IPS-20b (cell line): ENCODE measurements at regions not wholly inside any gene's neighbourhood (a gene's known extent, or its start where the extent isn't known, plus 50 kb on each side); places are given as distances from the start of the nearest gene placed in this dataset.
"Not testable (repeated sequence)": the region's sequence is repeated elsewhere in the genome, so short reads cannot be mapped to it uniquely, and the experiment has no call there.

Experiments used
- H3K27ac ChIP-seq: one replicate; pipeline ENCODE4 v1.5.1; 2013; ENCODE audit warnings: low read length
- H3K27me3 ChIP-seq: 2 replicates; pipeline ENCODE4 v1.6.1; 2013; ENCODE audit warnings: mild to moderate bottlenecking, low read length, inconsistent platforms; ENCODE audit not compliant: insufficient read depth
- H3K36me3 ChIP-seq: 2 replicates; pipeline ENCODE4 v1.6.1; 2013; ENCODE audit warnings: low read depth, mild to moderate bottlenecking, inconsistent platforms, low read length, moderate library complexity; ENCODE audit not compliant: insufficient read depth
- H3K4me1 ChIP-seq: 2 replicates; pipeline ENCODE4 v1.6.1; 2013; ENCODE audit warnings: mild to moderate bottlenecking, control low read depth, inconsistent platforms, low read length, moderate library complexity; ENCODE audit not compliant: insufficient read depth
- H3K4me3 ChIP-seq: 2 replicates; pipeline ENCODE4 v1.5.1; 2013; ENCODE audit warnings: mild to moderate bottlenecking, low read length, inconsistent platforms
- H3K9ac ChIP-seq: 2 replicates; pipeline ENCODE4 v1.6.1; 2013; ENCODE audit warnings: low read depth, mild to moderate bottlenecking, inconsistent platforms, low read length, moderate library complexity
- H3K9me3 ChIP-seq: 2 replicates; pipeline ENCODE4 v1.6.1; 2013; ENCODE audit warnings: mild to moderate bottlenecking, low read depth, low read length, inconsistent platforms; ENCODE audit not compliant: insufficient read depth

DNA sequence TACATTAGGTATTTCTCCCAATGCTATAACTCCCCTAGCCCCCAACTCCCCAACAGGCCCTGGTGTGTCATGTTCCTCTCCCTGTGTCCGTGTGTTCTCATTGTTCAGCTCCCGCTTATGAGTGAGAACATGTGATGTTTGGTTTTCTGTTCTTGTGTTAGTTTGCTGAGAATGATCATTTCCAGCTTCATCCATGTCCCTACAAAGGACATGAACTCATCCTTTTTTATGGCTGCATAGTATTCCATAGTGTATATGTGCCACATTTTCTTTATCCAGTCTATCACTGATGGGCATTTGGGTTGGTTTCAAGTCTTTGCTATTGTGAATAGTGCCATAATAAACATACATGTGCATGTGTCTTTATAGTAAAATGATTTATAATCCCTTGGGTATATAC, 306.9 kb downstream of the TBC1D4 start:
- not testable (repeated sequence) for H3K27ac ChIP-seq, H3K4me1 ChIP-seq, H3K4me3 ChIP-seq, H3K9me3 ChIP-seq, H3K9ac ChIP-seq, H3K27me3 ChIP-seq, H3K36me3 ChIP-seq

DNA sequence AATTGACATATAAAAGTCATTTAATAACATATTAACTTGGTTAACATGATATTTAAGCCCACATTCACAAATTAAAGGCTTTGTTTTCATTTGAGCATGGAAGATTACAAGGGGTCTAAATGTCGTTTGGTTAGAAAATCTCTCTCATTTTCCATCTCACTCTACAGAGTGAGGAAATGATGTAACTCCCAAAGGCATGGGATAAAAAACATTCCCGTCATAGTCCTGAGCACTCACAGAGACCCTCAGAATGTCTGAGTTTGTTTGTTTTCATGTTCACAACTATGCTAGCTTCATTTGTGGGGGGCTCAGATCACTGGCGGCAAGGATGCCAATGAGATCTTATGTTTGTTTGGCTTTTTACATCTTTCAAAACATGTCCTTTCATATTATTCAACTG, 307.5 kb downstream of the TBC1D4 start:
- no peak overlapping the region for H3K27ac ChIP-seq
- H3K9ac ChIP-seq = no peak overlapping the region
- no peaks in the 10 kb centered on the region for H3K36me3 ChIP-seq
- H3K27me3 ChIP-seq = no peaks in the 10 kb centered on the region
- no peaks in the 10 kb centered on the region for H3K9me3 ChIP-seq
- H3K4me1 ChIP-seq = no peaks in the 10 kb centered on the region
- H3K4me3 ChIP-seq = no peak overlapping the region

DNA sequence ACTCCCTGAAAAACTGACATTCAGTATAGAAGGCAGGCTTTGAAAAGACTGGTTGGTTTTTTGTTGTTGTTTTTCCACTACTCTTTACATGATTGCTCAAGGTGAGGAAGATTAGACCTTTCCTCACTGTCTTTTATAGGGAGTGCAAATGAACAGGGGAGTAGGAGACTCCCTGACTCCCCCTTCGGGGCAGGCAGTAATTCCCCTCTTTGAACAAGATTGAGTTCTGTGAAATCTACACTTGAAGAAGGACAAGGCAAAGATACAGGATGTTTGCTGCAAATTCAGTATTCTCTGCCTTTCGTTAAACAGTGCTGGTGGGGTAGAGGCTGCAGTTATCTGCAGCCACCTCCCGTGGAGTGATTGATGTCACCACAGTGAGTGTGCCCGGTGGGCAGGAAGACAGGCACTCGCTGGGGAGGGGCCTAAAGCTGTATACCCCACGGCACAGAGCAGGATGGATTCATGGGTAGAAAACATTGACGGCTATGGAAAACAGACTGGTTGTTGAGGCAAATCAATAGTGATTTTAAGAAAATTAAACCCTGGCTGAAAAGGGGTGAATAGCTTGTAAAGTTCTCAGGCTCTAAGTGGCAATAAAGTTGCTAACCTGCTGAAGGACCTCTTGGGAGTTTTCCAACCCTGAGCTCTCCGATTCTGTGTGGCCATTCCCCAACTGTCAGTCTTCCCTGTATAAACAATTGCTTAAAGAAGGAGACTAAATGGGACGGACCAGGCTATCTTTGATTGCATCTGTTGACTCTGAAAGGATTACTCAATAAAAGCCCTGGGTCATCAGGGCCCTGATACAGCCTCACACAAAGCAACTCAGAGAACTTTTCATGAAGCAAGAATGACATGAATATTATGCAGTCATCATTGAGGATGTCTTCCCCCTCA, 308.3 kb downstream of the TBC1D4 start:
- Histone ChIP-seq H3K9ac (no peak overlapping the region), H3K36me3 (no peaks in the 10 kb centered on the region), H3K4me1 (no peaks in the 10 kb centered on the region), H3K27ac (no peak overlapping the region), H3K9me3 (no peaks in the 10 kb centered on the region), H3K27me3 (no peaks in the 10 kb centered on the region), H3K4me3 (no peak overlapping the region)

DNA sequence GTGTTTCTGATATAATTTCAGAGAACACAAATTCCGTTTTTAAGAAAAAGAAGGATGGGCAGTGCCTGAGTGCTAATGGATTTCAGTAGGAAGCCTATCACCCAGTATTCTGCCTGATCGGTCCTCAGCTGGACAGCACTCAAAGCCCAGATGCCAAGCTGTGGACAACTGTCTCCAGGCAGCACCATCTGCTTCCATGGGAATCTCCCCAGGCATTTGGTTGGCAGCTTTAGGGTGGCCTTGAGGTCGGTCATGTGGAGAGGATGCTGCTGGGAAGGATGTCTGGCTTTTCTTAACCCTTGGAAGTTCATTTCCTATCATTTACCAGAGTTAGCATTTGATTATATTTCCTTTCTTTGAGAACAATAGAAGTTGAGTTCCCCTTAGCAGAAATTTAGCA, 311.7 kb downstream of the TBC1D4 start:
- Histone ChIP-seq H3K27me3 (no peaks in the 10 kb centered on the region), H3K4me1 (no peaks in the 10 kb centered on the region), H3K9ac (no peak overlapping the region), H3K4me3 (no peak overlapping the region), H3K27ac (no peak overlapping the region), H3K36me3 (no peaks in the 10 kb centered on the region), H3K9me3 (no peaks in the 10 kb centered on the region)

DNA sequence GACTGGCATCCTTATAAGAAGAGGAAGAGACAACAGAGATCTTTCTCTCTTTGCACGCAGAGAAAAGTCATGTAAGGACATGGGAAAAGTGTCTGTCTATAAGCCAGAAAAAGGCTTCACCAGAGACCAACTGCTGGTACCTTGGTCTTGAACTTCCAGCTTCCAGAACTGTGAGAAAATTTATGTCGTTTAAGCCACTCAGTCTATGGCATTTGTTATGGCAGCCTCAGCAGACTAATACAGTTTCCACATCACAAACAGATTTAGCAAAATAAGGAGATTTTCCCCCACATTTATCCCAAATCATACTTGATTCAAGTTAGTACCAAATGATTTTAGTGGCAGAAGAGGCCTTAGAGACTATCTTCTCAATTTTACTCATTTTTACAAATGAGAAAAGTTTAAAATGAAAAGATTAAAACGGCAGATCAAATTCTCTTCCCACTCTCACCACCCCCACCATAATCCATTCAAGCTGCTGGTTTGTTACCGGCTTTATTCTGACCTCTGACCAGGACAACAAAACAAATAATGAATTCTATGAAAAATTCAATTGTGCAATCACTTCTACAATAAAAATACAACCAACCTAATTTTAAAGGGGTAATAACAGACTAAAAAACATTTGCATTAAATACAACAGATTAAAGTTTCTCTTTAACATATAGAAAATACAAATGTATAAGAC, 316.3 kb downstream of the TBC1D4 start:
- Histone ChIP-seq H3K27ac (no peak overlapping the region), H3K4me3 (no peak overlapping the region), H3K4me1 (peaks cover 10% of the 10 kb centered on the region; the same call in 1 of the 2 replicates), H3K9me3 (no peaks in the 10 kb centered on the region), H3K36me3 (no peaks in the 10 kb centered on the region), H3K27me3 (no peaks in the 10 kb centered on the region), H3K9ac (no peak overlapping the region)

DNA sequence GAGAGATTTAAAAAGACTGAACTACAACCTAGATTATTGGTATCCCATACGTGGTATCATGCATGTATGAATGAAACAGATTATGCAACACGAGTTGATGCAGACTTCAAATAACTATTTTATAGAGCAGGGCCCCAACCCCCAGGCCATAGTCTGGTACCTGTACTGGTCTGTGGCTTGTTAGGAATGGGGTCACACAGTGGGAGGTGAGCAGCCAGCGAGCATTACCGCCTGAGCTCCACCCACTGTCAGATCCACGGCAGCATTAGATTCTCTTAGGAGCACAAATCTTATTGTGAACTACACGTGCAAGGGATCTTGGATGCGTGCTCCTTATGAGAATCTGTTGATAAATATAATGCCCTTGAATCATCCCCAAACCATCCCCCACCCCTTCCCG, 320.2 kb downstream of the TBC1D4 start:
- H3K9ac ChIP-seq = no peak overlapping the region
- H3K4me1 ChIP-seq = peaks cover 10% of the 10 kb centered on the region; the same call in 1 of the 2 replicates
- no peaks in the 10 kb centered on the region for H3K27me3 ChIP-seq
- no peaks in the 10 kb centered on the region for H3K36me3 ChIP-seq
- no peaks in the 10 kb centered on the region for H3K9me3 ChIP-seq
- H3K27ac ChIP-seq = no peak overlapping the region
- H3K4me3 ChIP-seq = peak overlapping the region; percentile 20; the same call in 1 of the 2 replicates

DNA sequence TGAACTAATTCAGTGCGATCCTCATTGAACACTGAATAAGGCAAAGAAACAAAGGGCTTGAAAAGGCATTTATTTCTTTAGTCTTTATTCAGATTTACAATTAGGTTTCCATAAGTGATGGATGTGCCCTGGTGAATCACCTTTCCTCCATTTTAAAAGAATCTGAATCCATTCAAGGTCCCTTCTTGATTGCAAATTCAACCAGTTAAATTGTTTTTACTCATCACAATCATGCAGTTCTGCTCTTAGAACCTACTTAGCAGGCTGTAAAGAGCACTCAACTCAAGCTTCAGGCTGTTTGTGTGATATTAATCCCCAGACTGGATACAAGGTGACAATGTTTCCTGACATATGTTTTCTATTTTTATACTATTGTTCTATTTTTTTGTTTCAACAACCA, 321.0 kb downstream of the TBC1D4 start:
- no peaks in the 10 kb centered on the region for H3K27me3 ChIP-seq
- no peak overlapping the region for H3K9ac ChIP-seq
- peaks cover 10% of the 10 kb centered on the region; the same call in 1 of the 2 replicates for H3K4me1 ChIP-seq
- no peak overlapping the region for H3K4me3 ChIP-seq
- H3K9me3 ChIP-seq = 0 out of 2 replicates have a peak, but pooled peaks cover 5% of the 10 kb centered on the region
- H3K36me3 ChIP-seq = no peaks in the 10 kb centered on the region
- H3K27ac ChIP-seq = no peak overlapping the region

DNA sequence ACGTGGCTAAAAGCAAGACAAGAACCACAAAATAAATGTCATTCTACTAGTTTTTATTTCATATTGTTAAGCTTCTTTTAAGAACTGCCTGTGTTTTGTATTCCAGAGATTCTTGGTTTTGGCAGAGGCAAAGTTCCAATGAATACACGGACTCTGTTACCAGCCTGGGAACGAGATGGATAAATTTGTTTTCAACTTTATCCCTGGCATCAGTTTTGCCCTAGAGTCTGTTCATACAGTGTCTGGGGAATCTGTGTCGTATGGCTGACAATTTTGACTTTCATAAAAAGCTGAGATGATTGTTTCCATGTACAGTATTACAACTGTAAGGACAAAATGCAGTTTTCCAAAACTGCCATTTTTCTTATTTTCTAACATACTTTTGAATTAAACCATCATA, 327.6 kb downstream of the TBC1D4 start:
- Histone ChIP-seq H3K4me3 (no peak overlapping the region), H3K36me3 (no peaks in the 10 kb centered on the region), H3K4me1 (no peaks in the 10 kb centered on the region), H3K27ac (no peak overlapping the region), H3K9ac (no peak overlapping the region), H3K27me3 (no peaks in the 10 kb centered on the region), H3K9me3 (peaks cover 8% of the 10 kb centered on the region; the same call in 1 of the 2 replicates)

DNA sequence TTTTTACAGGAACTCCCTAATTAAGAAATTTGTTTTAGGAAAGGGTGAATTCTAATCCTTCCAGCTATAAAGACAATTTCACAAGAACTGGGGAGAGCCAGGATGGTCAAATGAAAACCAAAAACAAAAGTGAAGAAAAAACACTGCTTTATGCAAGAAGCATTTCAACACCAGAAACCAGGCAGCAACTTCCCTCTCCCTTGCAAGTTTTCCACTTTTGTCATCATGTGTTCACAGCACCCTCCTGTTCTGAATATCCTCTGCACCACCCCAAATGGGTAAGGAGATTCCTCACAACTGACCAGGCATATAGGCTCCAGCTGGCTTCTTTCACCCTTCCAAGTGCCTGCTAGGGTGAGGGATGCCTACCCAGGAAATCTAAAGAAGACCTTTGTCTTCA, 328.1 kb downstream of the TBC1D4 start:
- no peaks in the 10 kb centered on the region for H3K36me3 ChIP-seq
- H3K27me3 ChIP-seq = no peaks in the 10 kb centered on the region
- peaks cover 8% of the 10 kb centered on the region; the same call in 1 of the 2 replicates for H3K9me3 ChIP-seq
- no peak overlapping the region for H3K9ac ChIP-seq
- H3K4me3 ChIP-seq = no peak overlapping the region
- H3K27ac ChIP-seq = no peak overlapping the region
- no peaks in the 10 kb centered on the region for H3K4me1 ChIP-seq

DNA sequence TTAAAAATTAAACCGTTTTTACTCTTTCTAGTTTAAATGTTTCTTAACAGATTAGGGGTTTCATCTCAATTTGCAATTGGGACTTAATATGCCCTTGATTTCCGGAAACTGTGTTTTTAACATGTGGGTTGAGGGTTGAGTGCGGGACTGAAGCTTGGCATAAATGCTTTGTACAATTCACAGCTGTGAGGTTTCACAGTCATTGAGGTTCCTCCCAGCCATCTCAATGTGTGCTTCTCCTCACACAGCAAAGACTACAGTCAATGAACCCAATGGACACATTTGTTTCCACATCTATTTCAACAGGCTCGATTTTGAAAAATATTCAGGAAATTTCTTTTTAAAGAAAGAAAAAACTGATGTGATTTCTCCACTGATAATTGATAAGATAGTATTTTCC, 328.6 kb downstream of the TBC1D4 start:
- Histone ChIP-seq H3K27ac (no peak overlapping the region), H3K9me3 (peaks cover 8% of the 10 kb centered on the region; the same call in 1 of the 2 replicates), H3K36me3 (no peaks in the 10 kb centered on the region), H3K27me3 (no peaks in the 10 kb centered on the region), H3K4me1 (no peaks in the 10 kb centered on the region), H3K4me3 (no peak overlapping the region), H3K9ac (no peak overlapping the region)

DNA sequence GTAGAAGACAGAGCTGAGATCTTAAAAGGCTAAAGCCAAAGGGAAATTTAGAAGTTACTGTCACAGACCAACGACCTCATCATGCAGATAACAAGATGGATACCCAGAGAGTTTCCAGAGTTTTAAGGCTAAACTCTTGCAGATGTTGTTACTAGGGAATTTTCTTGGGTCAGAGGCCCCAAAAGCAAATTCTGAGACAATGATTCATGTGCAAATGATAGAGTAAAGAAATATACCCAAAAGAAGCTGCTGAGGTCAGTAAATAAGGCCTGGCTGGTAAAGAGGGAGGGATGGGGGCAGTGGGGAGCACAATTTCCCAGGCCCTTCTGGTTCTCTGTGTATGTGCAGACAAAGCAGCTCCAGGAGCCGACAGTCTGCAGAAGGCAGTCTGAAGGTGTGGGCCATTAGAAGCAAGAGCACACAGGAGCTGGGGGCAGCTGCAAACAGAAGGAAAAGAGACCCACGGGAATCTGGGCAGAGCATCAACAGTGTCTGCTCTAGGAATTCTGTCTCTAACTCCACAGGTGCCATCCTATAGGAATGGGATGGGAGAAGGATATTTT, 330.8 kb downstream of the TBC1D4 start:
- Histone ChIP-seq H3K9ac (no peak overlapping the region), H3K27me3 (no peaks in the 10 kb centered on the region)

More for the DNA sequence above, 330.8 kb downstream of the TBC1D4 start:
- no peak overlapping the region for H3K27ac ChIP-seq
- no peaks in the 10 kb centered on the region for H3K36me3 ChIP-seq
- no peak overlapping the region for H3K4me3 ChIP-seq
- H3K4me1 ChIP-seq = no peaks in the 10 kb centered on the region
- H3K9me3 ChIP-seq = peaks cover 4% of the 10 kb centered on the region; the same call in 1 of the 2 replicates
